Bronchial epithelial cell (primary cell): ENCODE measurements at regions not wholly inside any gene's neighbourhood (a gene's known extent, or its start where the extent isn't known, plus 50 kb on each side); places are given as distances from the start of the nearest gene placed in this dataset.
A peak's percentile ranks its signal among the peaks of the same experiment; 100 is the strongest.

Experiments used
- DNase-seq: peaks from one replicate; pipeline ENCODE4 v3.0.0-alpha.2; 2010; ENCODE audit warnings: low read depth
- FAIRE-seq: peaks from 2 replicates; lab custom pipeline; 2011; peaks lifted over from hg19 to GRCh38; lab: Jason Lieb, UNC
- H3K27me3 ChIP-seq: 2 replicates; pipeline ENCODE4 v1.5.1; 2011; ENCODE audit warnings: low read length; ENCODE audit not compliant: control insufficient read depth, insufficient read depth
- H3K36me3 ChIP-seq: 2 replicates; pipeline ENCODE4 v1.5.1; 2011; ENCODE audit warnings: low read length; ENCODE audit not compliant: control insufficient read depth, insufficient read depth
- H3K4me3 ChIP-seq: 2 replicates; pipeline ENCODE4 v1.5.1; 2011; ENCODE audit warnings: mild to moderate bottlenecking, low read depth, low read length, control low read depth
- CTCF ChIP-seq: IDR thresholded peaks from 2 replicates; pipeline ENCODE4 v1.5.1; 2011; ENCODE audit warnings: mild to moderate bottlenecking, moderate library complexity, low read length, control low read depth, inconsistent platforms; ENCODE audit not compliant: insufficient read depth, severe bottlenecking

DNA sequence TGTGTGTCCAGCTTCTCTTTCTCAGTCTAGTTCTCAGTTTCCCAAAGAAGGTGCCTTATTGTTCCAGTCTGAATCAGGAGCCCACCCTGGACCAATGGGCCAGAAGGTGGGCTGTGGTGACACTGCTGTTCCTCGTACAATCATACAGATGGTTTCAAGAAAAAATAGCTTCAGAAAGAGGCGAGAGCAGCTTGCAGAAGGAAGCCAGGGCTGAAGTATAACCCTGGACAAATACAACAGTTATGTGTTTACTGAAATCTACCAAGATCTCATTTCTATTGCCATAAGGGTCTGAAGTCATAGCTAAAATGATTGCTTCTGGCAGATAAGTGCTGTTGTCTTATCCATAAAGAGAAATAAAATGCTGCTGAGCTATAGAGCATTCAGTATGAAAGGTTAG is 75.4 kb downstream of the PFDN4 start:
- Histone ChIP-seq H3K36me3 (no peaks in the 10 kb centered on the region), H3K4me3 (no peak overlapping the region), H3K27me3 (no peaks in the 10 kb centered on the region)
- DNase-seq (no peak), FAIRE-seq (no peak)
- no peak for TF ChIP-seq CTCF

GRCh38 chr20:54284928-54285704 is 77.2 kb downstream of the PFDN4 start:
- Histone ChIP-seq H3K36me3 (no peaks in the 10 kb centered on the region), H3K27me3 (no peaks in the 10 kb centered on the region), H3K4me3 (no peak overlapping the region)
- DNase-seq (peak; percentile 47), FAIRE-seq (no peak)
- no peak for TF ChIP-seq CTCF

- FAIRE-seq (no peak), DNase-seq (no peak)
- H3K27me3 ChIP-seq: no peaks in the 10 kb centered on the region
- H3K4me3 ChIP-seq: no peak overlapping the region
- H3K36me3 ChIP-seq: no peaks in the 10 kb centered on the region
- TF ChIP-seq CTCF: no peak
These were observed 82.7 kb downstream of the PFDN4 start for GRCh38 chr20:54290636-54291035.

- H3K36me3 ChIP-seq: no peaks in the 10 kb centered on the region
- TF ChIP-seq CTCF: no peak
- no peaks in the 10 kb centered on the region for H3K27me3 ChIP-seq
- H3K4me3 ChIP-seq: no peak overlapping the region
- DNase-seq: no peak
- FAIRE-seq: no peak
These were observed 83.6 kb downstream of the PFDN4 start for GRCh38 chr20:54291339-54292010.

DNA sequence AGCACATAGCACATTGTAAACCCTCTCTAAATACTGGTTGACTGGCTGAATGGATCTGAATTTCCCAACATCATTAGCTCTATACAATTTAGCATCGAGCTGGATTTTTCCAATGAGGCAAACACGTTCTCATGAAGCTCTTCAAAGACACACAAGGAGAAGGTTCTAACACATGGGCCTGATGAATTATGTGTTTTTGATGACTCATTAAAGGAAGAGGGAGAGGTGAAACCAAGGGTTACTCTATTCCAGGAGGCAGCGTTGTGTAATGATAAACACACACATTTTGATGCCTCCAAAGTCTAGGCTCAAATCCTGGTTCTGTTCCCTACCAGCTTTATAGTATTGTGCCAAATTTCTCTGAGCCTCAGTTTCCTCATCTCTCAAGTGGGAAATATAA is 84.3 kb downstream of the PFDN4 start:
- H3K27me3 ChIP-seq: no peaks in the 10 kb centered on the region
- DNase-seq (peak; percentile 55), FAIRE-seq (no peak)
- no peaks in the 10 kb centered on the region for H3K36me3 ChIP-seq
- no peak for TF ChIP-seq CTCF
- H3K4me3 ChIP-seq: no peak overlapping the region

DNA sequence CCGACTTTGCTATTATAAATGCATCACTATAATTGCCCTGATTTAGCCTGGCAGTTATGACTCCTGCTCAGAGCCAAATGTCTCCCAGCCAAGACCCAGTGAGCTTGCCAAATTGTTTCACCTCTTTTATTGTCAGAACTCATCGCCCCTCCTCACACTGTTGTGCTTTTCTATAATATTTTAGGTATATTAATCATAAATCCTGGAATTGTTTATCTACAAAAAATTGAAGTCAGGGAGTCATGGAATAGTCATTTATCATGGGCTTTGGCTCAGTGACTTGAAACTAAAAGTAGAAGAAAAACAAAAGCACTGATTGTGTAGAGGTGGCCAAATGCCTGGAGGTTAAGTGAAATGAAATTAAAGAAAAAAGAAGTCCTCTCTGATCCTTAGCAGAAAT is 85.6 kb downstream of the PFDN4 start:
- no peaks in the 10 kb centered on the region for H3K27me3 ChIP-seq
- no peaks in the 10 kb centered on the region for H3K36me3 ChIP-seq
- FAIRE-seq (no peak), DNase-seq (no peak)
- TF ChIP-seq CTCF: no peak
- H3K4me3 ChIP-seq: no peak overlapping the region
